Vagina (tissue), 2 donors: ENCODE measurements at regions not wholly inside any gene's neighbourhood (a gene's known extent, or its start where the extent isn't known, plus 50 kb on each side); places are given as distances from the start of the nearest gene placed in this dataset.

ENCODE experiments used
- POLR2A ChIP-seq, 2 donors: fragments of 450-650 bp; IDR thresholded peaks; one replicate each; pipeline ENCODE4 v1.6.1; 2017; ENCODE audit warnings: antibody characterized with exemption in 2 of 2, mild to moderate bottlenecking in 2 of 2, moderate library complexity in 2 of 2
- POLR2AphosphoS5 ChIP-seq, 2 donors: sonication (generic); formaldehyde crosslinking; IDR thresholded peaks; one replicate each; pipeline ENCODE4 v1.9.0; 2017; ENCODE audit warnings: antibody characterized with exemption in 2 of 2, mild to moderate bottlenecking in 2 of 2, low read depth in 1 of 2; ENCODE audit not compliant: insufficient read depth in 1 of 2
- TF ChIP-seq, protein P1 (sequence below), 3 experiments: fragments of 450-650 bp in 2 of 3; fragments of 200-600 bp in 1 of 3; sonication (generic) in 1 of 3; IDR thresholded peaks; one replicate each; pipeline ENCODE4 v1.5.1; 2017 to 2019; ENCODE audit warnings: antibody characterized with exemption in 3 of 3, mild to moderate bottlenecking in 2 of 3, moderate library complexity in 2 of 3

DNA sequence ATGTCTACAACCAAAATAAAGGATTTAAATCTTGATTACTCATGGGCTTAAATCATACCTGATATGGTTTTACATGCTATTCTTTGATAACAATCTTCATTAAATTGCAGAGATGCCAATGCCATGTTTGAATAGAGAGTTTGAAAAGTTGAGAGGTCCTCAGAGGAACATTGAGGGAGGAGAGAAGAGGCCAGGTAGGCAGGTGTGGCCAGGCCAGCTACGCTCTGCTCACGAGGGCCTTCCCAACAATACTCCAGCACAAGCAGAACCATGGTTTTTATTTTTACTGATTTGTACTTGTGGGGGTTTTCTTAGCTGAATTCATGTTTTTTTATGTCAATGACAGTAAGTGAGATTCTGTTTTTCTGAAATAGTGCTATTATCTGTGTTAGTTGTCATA lies 158.1 kb upstream of the RFC3 start:
- TF ChIP-seq, protein P1, sequence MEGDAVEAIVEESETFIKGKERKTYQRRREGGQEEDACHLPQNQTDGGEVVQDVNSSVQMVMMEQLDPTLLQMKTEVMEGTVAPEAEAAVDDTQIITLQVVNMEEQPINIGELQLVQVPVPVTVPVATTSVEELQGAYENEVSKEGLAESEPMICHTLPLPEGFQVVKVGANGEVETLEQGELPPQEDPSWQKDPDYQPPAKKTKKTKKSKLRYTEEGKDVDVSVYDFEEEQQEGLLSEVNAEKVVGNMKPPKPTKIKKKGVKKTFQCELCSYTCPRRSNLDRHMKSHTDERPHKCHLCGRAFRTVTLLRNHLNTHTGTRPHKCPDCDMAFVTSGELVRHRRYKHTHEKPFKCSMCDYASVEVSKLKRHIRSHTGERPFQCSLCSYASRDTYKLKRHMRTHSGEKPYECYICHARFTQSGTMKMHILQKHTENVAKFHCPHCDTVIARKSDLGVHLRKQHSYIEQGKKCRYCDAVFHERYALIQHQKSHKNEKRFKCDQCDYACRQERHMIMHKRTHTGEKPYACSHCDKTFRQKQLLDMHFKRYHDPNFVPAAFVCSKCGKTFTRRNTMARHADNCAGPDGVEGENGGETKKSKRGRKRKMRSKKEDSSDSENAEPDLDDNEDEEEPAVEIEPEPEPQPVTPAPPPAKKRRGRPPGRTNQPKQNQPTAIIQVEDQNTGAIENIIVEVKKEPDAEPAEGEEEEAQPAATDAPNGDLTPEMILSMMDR (IDR thresholded peaks at IDR 0.05): no peak
- TF ChIP-seq POLR2A (IDR thresholded peaks at IDR 0.05) (no peak), POLR2AphosphoS5 (IDR thresholded peaks at IDR 0.05; ENCODE audit: insufficient read depth in 1 of 2, low read depth in 1 of 2) (no peak)
